H1 (cell line): ENCODE measurements at regions not wholly inside any gene's neighbourhood (a gene's known extent, or its start where the extent isn't known, plus 50 kb on each side); places are given as distances from the start of the nearest gene placed in this dataset.

Experiments
- ATF3 ChIP-seq: IDR thresholded peaks from 2 replicates; pipeline ENCODE4 v1.6.1; 2011; ENCODE audit warnings: low read depth, mild to moderate bottlenecking, low read length; ENCODE audit not compliant: insufficient read depth
- BACH1 ChIP-seq: IDR thresholded peaks from 2 replicates; pipeline ENCODE4 v1.6.1; 2012; ENCODE audit warnings: low read length, improper control_type of control experiment
- EP300 ChIP-seq, 2 experiments: IDR thresholded peaks; 1 replicate in 1 of 2; 2 replicates in 1 of 2; pipeline ENCODE4 v1.6.1; 2011 to 2012; ENCODE audit warnings: low read depth in 2 of 2, low read length in 2 of 2, mild to moderate bottlenecking in 2 of 2, borderline replicate concordance in 1 of 2, inconsistent platforms in 1 of 2, moderate library complexity in 1 of 2
- GTF2F1 ChIP-seq: IDR thresholded peaks from 2 replicates; pipeline ENCODE4 v1.6.1; 2012; ENCODE audit warnings: low read depth, low read length, improper control_type of control experiment, borderline replicate concordance
- JUN ChIP-seq: IDR thresholded peaks from 2 replicates; pipeline ENCODE4 v1.6.1; 2011; ENCODE audit warnings: low read depth, mild to moderate bottlenecking, improper control_type of control experiment, low read length
- PHF8 ChIP-seq: fragments of 200-600 bp; sonication (generic); conservative IDR thresholded peaks from 2 replicates; pipeline ENCODE4 v1.7.1; 2012; ENCODE audit warnings: low read depth, mild to moderate bottlenecking, inconsistent platforms, low read length, moderate library complexity

GRCh38 chr2:83394134-83394904, 1064.8 kb downstream of the SUCLG1 start (continued):
- no peak for TF ChIP-seq BACH1
- no peak for TF ChIP-seq PHF8
- no peak for TF ChIP-seq EP300 (IDR thresholded peaks at IDR 0.05; ENCODE audit: borderline replicate concordance in 1 of 2, low read depth in 2 of 2, low read length in 2 of 2)
- no peak for TF ChIP-seq ATF3
- no peak for TF ChIP-seq JUN
- TF ChIP-seq GTF2F1: no peak
